SK-N-SH (cell line): ENCODE measurements at regions not wholly inside any gene's neighbourhood (a gene's known extent, or its start where the extent isn't known, plus 50 kb on each side); places are given as distances from the start of the nearest gene placed in this dataset.

Experiments
- CTCF ChIA-PET: fragments of 300-600, 350-600 bp; formaldehyde crosslinking; extraction: SDS; loops from one replicate; lab custom pipeline; 2021; lab: Yijun Ruan, JAX
- POLR2A ChIA-PET: fragments of 350-600 bp; sonication (Branson Sonifier 250); formaldehyde crosslinking; extraction: SDS; loops from one replicate; lab custom pipeline; 2020; ENCODE audit warnings: antibody characterized with exemption, inconsistent platforms; lab: Yijun Ruan, JAX
- DNase-seq: peaks from one replicate; pipeline ENCODE4 v3.0.0; 2012
- H2AFZ ChIP-seq: fragments of 200-600 bp; sonication (generic); 2 replicates; pipeline ENCODE4 v1.8.1; 2016; ENCODE audit warnings: antibody characterized with exemption, mild to moderate bottlenecking, low read depth
- H3F3A ChIP-seq: fragments of 200-600 bp; sonication (generic); replicated peaks from 2 replicates; pipeline ENCODE3; 2016; ENCODE audit warnings: antibody characterized with exemption, mild to moderate bottlenecking; ENCODE audit not compliant: insufficient read depth
- H3K27ac ChIP-seq, 2 experiments: fragments of 200-500 bp in 1 of 2; fragments of 200-600 bp in 1 of 2; sonication (Bioruptor generic) in 1 of 2; sonication (generic), shearing (Covaris generic) in 1 of 2; 2 replicates each; pipeline versions ENCODE4 v1.5.1 to v1.6.1; 2014 to 2016; ENCODE audit warnings: low read depth in 2 of 2, inconsistent platforms in 1 of 2, low read length in 1 of 2, mild to moderate bottlenecking in 1 of 2, mixed read lengths in 1 of 2
- H3K27me3 ChIP-seq: fragments of 200-600 bp; sonication (generic), shearing (Covaris generic); 2 replicates; pipeline ENCODE4 v1.6.1; 2016; ENCODE audit warnings: mixed run types; ENCODE audit not compliant: insufficient read depth
- H3K36me3 ChIP-seq, 2 experiments: fragments of 200-500 bp in 1 of 2; fragments of 200-600 bp in 1 of 2; sonication (Bioruptor generic) in 1 of 2; sonication (generic) in 1 of 2; replicated peaks in 1 of 2; 2 replicates each; pipeline versions ENCODE3 to v1.5.1; 2014 to 2016; ENCODE audit warnings: low read length in 1 of 2, mild to moderate bottlenecking in 1 of 2; ENCODE audit not compliant: insufficient read depth in 2 of 2, control insufficient read depth in 1 of 2
- H3K4me1 ChIP-seq, 2 experiments: fragments of 200-500 bp in 1 of 2; fragments of 200-600 bp in 1 of 2; sonication (Bioruptor generic) in 1 of 2; sonication (generic), shearing (Covaris generic) in 1 of 2; 2 replicates each; pipeline versions ENCODE4 v1.5.1 to v1.6.1; 2014 to 2016; ENCODE audit warnings: low read depth in 1 of 2, low read length in 1 of 2, mixed run types in 1 of 2; ENCODE audit not compliant: insufficient read depth in 2 of 2, control insufficient read depth in 1 of 2
- H3K4me2 ChIP-seq: fragments of 200-600 bp; sonication (generic), shearing (Covaris generic); 2 replicates; pipeline ENCODE4 v1.6.1; 2017; ENCODE audit warnings: mixed run types
- H3K4me3 ChIP-seq, 2 experiments: fragments of 200-500 bp in 1 of 2; fragments of 200-600 bp in 1 of 2; sonication (Bioruptor generic) in 1 of 2; sonication (generic), shearing (Covaris generic) in 1 of 2; 2 replicates each; pipeline versions ENCODE4 v1.5.1 to v1.8.1; 2014 to 2016; ENCODE audit warnings: low read depth in 2 of 2, inconsistent platforms in 1 of 2, low read length in 1 of 2, mild to moderate bottlenecking in 1 of 2, mixed read lengths in 1 of 2, moderate library complexity in 1 of 2
- H3K79me2 ChIP-seq: fragments of 200-600 bp; sonication (generic); 2 replicates; pipeline ENCODE4 v1.8.1; 2017; ENCODE audit warnings: mild to moderate bottlenecking; ENCODE audit not compliant: insufficient read depth
- H3K9ac ChIP-seq: fragments of 200-600 bp; sonication (generic); 2 replicates; pipeline ENCODE4 v1.6.1; 2017; ENCODE audit warnings: mixed run types
- H3K9me2 ChIP-seq: fragments of 200-600 bp; sonication (generic); 2 replicates; pipeline ENCODE4 v1.6.1; 2017; ENCODE audit warnings: mixed run types
- H3K9me3 ChIP-seq: fragments of 200-600 bp; sonication (generic); 2 replicates; pipeline ENCODE4 v1.6.1; 2017; ENCODE audit warnings: mixed run types, mild to moderate bottlenecking, moderate library complexity
- H4K20me1 ChIP-seq: fragments of 200-600 bp; sonication (generic); 2 replicates; pipeline ENCODE4 v1.6.1; 2017; ENCODE audit warnings: mild to moderate bottlenecking, mixed run types; ENCODE audit not compliant: insufficient read depth
- CHD2 ChIP-seq: fragments of 150-350 bp; IDR thresholded peaks from 2 replicates; pipeline ENCODE4 v1.6.1; 2018; ENCODE audit warnings: low read length; ENCODE audit not compliant: partially characterized antibody
- EP300 ChIP-seq, 2 experiments: IDR thresholded peaks; 2 replicates each; pipeline versions ENCODE4 v1.4.0 to v1.6.1; 2012; ENCODE audit warnings: borderline replicate concordance in 1 of 2, low read depth in 1 of 2, low read length in 1 of 2
- FOXJ3 ChIP-seq: sonication (generic); formaldehyde crosslinking; IDR thresholded peaks from 2 replicates; pipeline ENCODE4 v1.5.1; 2020; ENCODE audit warnings: mild to moderate bottlenecking, missing genetic modification reagents
- FOXM1 ChIP-seq: IDR thresholded peaks from 2 replicates; pipeline ENCODE4 v1.4.0; 2012; ENCODE audit warnings: low read depth, mild to moderate bottlenecking
- GABPA ChIP-seq: IDR thresholded peaks from 2 replicates; pipeline ENCODE4 v1.4.0; 2012; ENCODE audit warnings: low read depth, mild to moderate bottlenecking
- NFIC ChIP-seq: IDR thresholded peaks from 2 replicates; pipeline ENCODE4 v1.4.0; 2012; ENCODE audit warnings: borderline replicate concordance
- NRF1 ChIP-seq: IDR thresholded peaks from 2 replicates; pipeline ENCODE4 v1.6.1; 2012; ENCODE audit warnings: low read depth, mild to moderate bottlenecking, low read length
- RFX5 ChIP-seq: IDR thresholded peaks from 2 replicates; pipeline ENCODE4 v1.6.1; 2012; ENCODE audit warnings: mild to moderate bottlenecking, improper control_type of control experiment, low read length
- RXRA ChIP-seq: IDR thresholded peaks from 2 replicates; pipeline ENCODE4 v1.4.0; 2012; ENCODE audit warnings: low read depth, mild to moderate bottlenecking, borderline replicate concordance
- TAF1 ChIP-seq: IDR thresholded peaks from 2 replicates; pipeline ENCODE4 v1.6.1; 2012; ENCODE audit warnings: low read depth, mild to moderate bottlenecking, low read length, moderate library complexity, borderline replicate concordance
- YY1 ChIP-seq: IDR thresholded peaks from 2 replicates; pipeline ENCODE4 v1.4.0; 2012; ENCODE audit warnings: low read depth, mild to moderate bottlenecking
- WGBS: methylation state at CpG from one replicate; pipeline ENCODE4 v1.1.6; 2017; ENCODE audit warnings: low lambda C conversion rate; 5-methylcytosine and 5-hydroxymethylcytosine counted together
- TF ChIP-seq, protein P1 (sequence below): IDR thresholded peaks from 2 replicates; pipeline ENCODE4 v1.6.1; 2012; ENCODE audit warnings: mild to moderate bottlenecking, low read depth, low read length, moderate library complexity
- TF ChIP-seq, protein P2 (sequence below): IDR thresholded peaks from 2 replicates; pipeline ENCODE4 v1.4.0; 2012; ENCODE audit warnings: low read depth
- TF ChIP-seq, protein P3 (sequence below): fragments of 150-350 bp; IDR thresholded peaks from 2 replicates; pipeline ENCODE4 v1.6.1; 2016; ENCODE audit warnings: mild to moderate bottlenecking, low read depth, low read length
- TF ChIP-seq, protein P4 (sequence below): fragments of 200-600 bp; sonication (generic); IDR thresholded peaks from 2 replicates; pipeline ENCODE4 v1.6.1; 2017; ENCODE audit warnings: antibody characterized with exemption, mild to moderate bottlenecking, moderate library complexity

DNA sequence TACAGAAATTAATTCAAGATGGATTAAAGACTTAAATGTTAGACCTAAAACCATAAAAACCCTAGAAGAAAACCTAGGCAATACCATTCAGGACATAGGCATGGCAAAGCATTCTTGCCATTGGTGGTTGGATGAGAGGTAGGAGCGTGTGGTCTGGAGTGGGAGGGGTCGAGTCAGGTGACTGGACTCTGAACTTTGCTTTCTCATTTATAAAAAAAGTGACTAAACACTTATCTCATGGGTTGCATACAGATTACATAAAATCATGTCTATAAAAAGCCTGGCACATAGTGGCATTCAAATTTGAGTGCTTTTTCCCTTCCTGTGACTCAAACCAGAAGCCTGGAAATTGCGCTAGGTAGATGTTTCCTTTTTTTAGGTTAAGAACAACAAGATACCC is 159.7 kb upstream of the SHISA6 start:
- Histone ChIP-seq H3K4me1 (no peaks in the 10 kb centered on the region), H3K9me3 (no peaks in the 10 kb centered on the region; the same call in 1 of the 2 replicates), H3K36me3 (no peaks in the 10 kb centered on the region), H3K9ac (no peak overlapping the region), H3K4me3 (no peak overlapping the region), H4K20me1 (no peaks in the 10 kb centered on the region), H3K4me2 (no peak overlapping the region), H2AFZ (no peak overlapping the region), H3K27ac (no peak overlapping the region), H3K79me2 (no peaks in the 10 kb centered on the region), H3F3A (no peaks in the 10 kb centered on the region), H3K27me3 (no peaks in the 10 kb centered on the region), H3K9me2 (no peaks in the 10 kb centered on the region)
- TF ChIP-seq TAF1, result no peak
- TF ChIP-seq CHD2, result no peak
- no peak for TF ChIP-seq EP300 (IDR thresholded peaks at IDR 0.05; ENCODE audit: borderline replicate concordance in 1 of 2, low read depth in 1 of 2, low read length in 1 of 2)
- WGBS, result 12% methylated on average over 3 of the region's 3 CpGs
- POLR2A ChIA-PET, result no interaction called here
- CTCF ChIA-PET, result no interaction called here
- DNase-seq, result no peak

DNA sequence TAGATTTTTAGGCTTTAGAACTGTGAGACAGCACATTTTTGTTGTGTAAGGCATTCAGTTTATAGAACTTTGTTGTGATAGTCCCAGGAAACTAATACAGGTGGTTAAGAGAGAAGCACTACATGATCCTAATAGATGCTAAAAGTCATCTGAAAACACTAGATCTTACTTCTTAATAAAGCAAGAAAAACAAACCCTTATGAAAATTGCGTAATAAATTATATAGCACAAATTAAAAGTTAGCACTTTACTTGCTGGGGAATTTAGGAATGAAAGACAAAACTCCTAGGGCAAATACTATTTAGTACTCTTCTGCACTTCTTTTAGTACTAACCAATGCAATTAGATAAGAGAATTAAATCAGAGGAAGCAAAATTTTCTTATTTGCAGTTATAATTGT is 163.3 kb upstream of the SHISA6 start:
- TF ChIP-seq FOXM1, result no peak
- TF ChIP-seq RXRA, result no peak
- no peak for TF ChIP-seq FOXJ3
- no peak for TF ChIP-seq NRF1
- TF ChIP-seq RFX5, result no peak
- TF ChIP-seq, protein P1, sequence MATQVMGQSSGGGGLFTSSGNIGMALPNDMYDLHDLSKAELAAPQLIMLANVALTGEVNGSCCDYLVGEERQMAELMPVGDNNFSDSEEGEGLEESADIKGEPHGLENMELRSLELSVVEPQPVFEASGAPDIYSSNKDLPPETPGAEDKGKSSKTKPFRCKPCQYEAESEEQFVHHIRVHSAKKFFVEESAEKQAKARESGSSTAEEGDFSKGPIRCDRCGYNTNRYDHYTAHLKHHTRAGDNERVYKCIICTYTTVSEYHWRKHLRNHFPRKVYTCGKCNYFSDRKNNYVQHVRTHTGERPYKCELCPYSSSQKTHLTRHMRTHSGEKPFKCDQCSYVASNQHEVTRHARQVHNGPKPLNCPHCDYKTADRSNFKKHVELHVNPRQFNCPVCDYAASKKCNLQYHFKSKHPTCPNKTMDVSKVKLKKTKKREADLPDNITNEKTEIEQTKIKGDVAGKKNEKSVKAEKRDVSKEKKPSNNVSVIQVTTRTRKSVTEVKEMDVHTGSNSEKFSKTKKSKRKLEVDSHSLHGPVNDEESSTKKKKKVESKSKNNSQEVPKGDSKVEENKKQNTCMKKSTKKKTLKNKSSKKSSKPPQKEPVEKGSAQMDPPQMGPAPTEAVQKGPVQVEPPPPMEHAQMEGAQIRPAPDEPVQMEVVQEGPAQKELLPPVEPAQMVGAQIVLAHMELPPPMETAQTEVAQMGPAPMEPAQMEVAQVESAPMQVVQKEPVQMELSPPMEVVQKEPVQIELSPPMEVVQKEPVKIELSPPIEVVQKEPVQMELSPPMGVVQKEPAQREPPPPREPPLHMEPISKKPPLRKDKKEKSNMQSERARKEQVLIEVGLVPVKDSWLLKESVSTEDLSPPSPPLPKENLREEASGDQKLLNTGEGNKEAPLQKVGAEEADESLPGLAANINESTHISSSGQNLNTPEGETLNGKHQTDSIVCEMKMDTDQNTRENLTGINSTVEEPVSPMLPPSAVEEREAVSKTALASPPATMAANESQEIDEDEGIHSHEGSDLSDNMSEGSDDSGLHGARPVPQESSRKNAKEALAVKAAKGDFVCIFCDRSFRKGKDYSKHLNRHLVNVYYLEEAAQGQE, result no peak
- TF ChIP-seq, protein P2, sequence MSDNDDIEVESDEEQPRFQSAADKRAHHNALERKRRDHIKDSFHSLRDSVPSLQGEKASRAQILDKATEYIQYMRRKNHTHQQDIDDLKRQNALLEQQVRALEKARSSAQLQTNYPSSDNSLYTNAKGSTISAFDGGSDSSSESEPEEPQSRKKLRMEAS, result no peak
- TF ChIP-seq GABPA, result no peak
- no peak for TF ChIP-seq YY1
- TF ChIP-seq, protein P3, sequence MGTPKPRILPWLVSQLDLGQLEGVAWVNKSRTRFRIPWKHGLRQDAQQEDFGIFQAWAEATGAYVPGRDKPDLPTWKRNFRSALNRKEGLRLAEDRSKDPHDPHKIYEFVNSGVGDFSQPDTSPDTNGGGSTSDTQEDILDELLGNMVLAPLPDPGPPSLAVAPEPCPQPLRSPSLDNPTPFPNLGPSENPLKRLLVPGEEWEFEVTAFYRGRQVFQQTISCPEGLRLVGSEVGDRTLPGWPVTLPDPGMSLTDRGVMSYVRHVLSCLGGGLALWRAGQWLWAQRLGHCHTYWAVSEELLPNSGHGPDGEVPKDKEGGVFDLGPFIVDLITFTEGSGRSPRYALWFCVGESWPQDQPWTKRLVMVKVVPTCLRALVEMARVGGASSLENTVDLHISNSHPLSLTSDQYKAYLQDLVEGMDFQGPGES, result no peak
- TF ChIP-seq NFIC, result no peak
- TF ChIP-seq, protein P4, sequence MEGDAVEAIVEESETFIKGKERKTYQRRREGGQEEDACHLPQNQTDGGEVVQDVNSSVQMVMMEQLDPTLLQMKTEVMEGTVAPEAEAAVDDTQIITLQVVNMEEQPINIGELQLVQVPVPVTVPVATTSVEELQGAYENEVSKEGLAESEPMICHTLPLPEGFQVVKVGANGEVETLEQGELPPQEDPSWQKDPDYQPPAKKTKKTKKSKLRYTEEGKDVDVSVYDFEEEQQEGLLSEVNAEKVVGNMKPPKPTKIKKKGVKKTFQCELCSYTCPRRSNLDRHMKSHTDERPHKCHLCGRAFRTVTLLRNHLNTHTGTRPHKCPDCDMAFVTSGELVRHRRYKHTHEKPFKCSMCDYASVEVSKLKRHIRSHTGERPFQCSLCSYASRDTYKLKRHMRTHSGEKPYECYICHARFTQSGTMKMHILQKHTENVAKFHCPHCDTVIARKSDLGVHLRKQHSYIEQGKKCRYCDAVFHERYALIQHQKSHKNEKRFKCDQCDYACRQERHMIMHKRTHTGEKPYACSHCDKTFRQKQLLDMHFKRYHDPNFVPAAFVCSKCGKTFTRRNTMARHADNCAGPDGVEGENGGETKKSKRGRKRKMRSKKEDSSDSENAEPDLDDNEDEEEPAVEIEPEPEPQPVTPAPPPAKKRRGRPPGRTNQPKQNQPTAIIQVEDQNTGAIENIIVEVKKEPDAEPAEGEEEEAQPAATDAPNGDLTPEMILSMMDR, result no peak
- TF ChIP-seq, all 33 proteins: peak for 0
- H3K9me3 ChIP-seq, result no peaks in the 10 kb centered on the region; the same call in 1 of the 2 replicates
- DNase-seq, result no peak
- H3K4me1 ChIP-seq, result no peaks in the 10 kb centered on the region
- no peaks in the 10 kb centered on the region for H3K79me2 ChIP-seq
- no peaks in the 10 kb centered on the region for H4K20me1 ChIP-seq
- no peaks in the 10 kb centered on the region for H3K9me2 ChIP-seq
- H2AFZ ChIP-seq, result no peak overlapping the region
- WGBS, result 5% methylated on average over 1 of the region's 1 CpG
- no peaks in the 10 kb centered on the region for H3K27me3 ChIP-seq
- H3F3A ChIP-seq, result no peaks in the 10 kb centered on the region
- no peak overlapping the region for H3K9ac ChIP-seq
- H3K36me3 ChIP-seq, result no peaks in the 10 kb centered on the region
- no peak overlapping the region for H3K4me3 ChIP-seq
- no peak overlapping the region for H3K27ac ChIP-seq
- CTCF ChIA-PET, result no interaction called here
- POLR2A ChIA-PET, result no interaction called here
- no peak overlapping the region for H3K4me2 ChIP-seq
